H1 (cell line): ENCODE measurements at regions not wholly inside any gene's neighbourhood (a gene's known extent, or its start where the extent isn't known, plus 50 kb on each side); places are given as distances from the start of the nearest gene placed in this dataset.

Experiments used
- CEBPB ChIP-seq: IDR thresholded peaks from 2 replicates; pipeline ENCODE4 v1.6.1; 2012; ENCODE audit warnings: low read depth, low read length
- TEAD4 ChIP-seq: IDR thresholded peaks from 2 replicates; pipeline ENCODE4 v1.6.1; 2012; ENCODE audit warnings: low read depth, low read length, inconsistent platforms, mixed read lengths

GRCh38 chr5:165173651-165174050 lies 1668.2 kb downstream of the MAT2B start:
- TF ChIP-seq TEAD4, result no peak
- TF ChIP-seq CEBPB, result no peak
